ENCODE measurements at regions not wholly inside any gene's neighbourhood (a gene's known extent, or its start where the extent isn't known, plus 50 kb on each side); places are given as distances from the start of the nearest gene placed in this dataset.

DNA sequence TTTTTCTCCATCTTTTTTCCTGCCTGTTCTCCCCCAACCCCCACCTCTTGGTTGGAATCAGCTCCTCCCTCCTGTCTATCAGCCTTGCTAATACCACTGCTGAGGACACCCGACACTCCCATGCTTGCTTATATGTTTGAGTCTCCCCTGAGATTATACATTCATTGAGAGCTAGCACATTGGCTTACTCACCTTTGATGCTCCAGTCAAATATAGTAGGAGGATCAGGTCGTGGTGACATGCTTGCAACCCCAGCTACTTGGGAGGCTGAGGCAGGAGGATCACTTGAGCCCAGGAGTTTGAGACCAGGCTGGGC, 91.5 kb upstream of the CCBE1 start:
- Mint-ChIP-seq H3K4me1 (no peaks in the 10 kb centered on the region), H3K27me3 (peaks cover 5% of the 10 kb centered on the region), H3K9me3 (no peaks in the 10 kb centered on the region), H3K27ac (no peak overlapping the region), H3K4me3 (no peak overlapping the region), H3K36me3 (no peaks in the 10 kb centered on the region)
- no peak for DNase-seq
- no peak for ATAC-seq (ENCODE audit: low read depth)
- POLR2A ChIA-PET = no interaction called here

DNA sequence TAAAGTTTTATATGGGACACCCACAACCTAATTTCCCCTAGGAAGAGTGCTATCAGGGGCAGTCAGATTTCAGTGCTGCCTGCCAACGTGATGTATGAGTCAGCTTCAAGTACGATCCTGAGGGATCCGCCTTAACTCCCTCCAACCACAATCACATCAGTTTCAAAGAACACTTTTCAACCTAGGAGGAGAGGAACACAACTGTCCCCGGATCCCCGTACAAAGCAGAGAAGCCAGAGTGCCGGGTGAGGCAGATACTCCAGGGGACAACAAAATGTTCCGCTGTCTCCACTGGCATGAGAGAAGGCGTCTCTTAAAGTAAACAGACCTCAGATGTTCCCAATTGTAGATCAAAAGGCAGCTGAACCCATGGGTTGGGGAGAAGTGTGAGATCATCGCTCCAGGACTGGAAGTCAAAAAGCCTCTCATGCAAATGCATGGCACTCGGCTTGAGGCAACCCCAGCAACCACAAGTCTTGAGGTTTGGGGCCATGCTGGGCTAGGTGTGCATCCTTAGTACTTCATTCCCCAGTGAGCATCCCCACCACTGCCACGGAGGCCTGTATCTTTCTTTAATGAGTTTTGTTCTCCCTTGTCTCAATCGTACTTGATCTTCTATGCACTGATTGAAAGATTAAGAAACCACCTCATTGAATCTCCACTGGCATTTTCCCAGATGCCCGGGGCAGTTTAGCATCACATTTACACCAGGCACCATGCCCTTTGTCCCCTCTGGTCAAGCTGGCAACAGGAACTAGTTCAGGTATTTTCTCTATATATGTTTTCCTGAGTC, 91.0 kb upstream of the CCBE1 start:
- POLR2A ChIA-PET = no interaction called here
- Mint-ChIP-seq H3K4me1 (no peaks in the 10 kb centered on the region), H3K27ac (no peak overlapping the region), H3K4me3 (no peak overlapping the region), H3K27me3 (peaks cover 5% of the 10 kb centered on the region), H3K36me3 (no peaks in the 10 kb centered on the region), H3K9me3 (no peaks in the 10 kb centered on the region)
- no peak for ATAC-seq (ENCODE audit: low read depth)
- DNase-seq = no peak

DNA sequence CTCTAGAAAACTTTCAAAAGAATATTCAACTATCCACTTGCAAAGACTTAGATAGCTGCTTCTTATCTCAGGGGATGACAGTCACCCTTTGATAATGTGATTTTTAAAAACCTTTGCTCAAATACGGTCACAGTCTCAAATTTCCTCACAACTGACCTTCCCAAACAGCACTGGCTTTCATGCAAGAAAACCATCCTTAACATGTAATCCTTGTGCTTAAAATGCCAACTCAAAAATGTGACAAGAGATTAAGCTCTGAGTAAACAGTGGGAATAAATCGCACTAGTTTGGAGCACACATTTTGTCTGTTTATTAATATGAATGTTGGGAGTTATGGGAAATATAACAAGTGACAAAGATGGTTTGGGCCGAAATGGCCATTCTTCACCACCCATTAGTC, 87.5 kb upstream of the CCBE1 start:
- DNase-seq (no peak), ATAC-seq (ENCODE audit: low read depth) (no peak)
- peaks cover 5% of the 10 kb centered on the region for H3K27me3 Mint-ChIP-seq
- H3K27ac Mint-ChIP-seq = no peak overlapping the region
- H3K4me1 Mint-ChIP-seq = no peaks in the 10 kb centered on the region
- POLR2A ChIA-PET = no interaction called here
- H3K36me3 Mint-ChIP-seq = no peaks in the 10 kb centered on the region
- no peak overlapping the region for H3K4me3 Mint-ChIP-seq
- no peaks in the 10 kb centered on the region for H3K9me3 Mint-ChIP-seq

DNA sequence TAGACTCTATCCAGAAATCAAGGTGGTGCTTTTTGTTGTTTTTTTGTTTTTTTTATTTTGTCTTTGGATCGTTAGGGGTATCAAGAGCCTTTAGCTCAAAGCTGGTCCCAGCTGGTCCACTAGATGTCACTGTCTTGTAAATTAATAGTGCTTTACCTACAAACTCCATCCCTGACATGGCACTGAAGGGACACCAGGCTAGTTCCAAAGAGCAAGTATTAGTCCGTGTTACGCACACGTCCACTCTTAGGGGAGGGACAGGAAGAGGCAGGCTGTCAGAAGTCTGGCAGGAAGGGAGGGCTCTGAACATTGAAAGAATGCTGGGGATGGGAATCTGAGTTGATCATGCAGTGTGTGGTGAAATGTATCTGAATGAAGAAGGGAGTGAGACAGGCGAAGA, 85.9 kb upstream of the CCBE1 start:
- Mint-ChIP-seq H3K36me3 (no peaks in the 10 kb centered on the region), H3K4me3 (no peak overlapping the region), H3K27ac (no peak overlapping the region), H3K9me3 (no peaks in the 10 kb centered on the region), H3K4me1 (no peaks in the 10 kb centered on the region), H3K27me3 (peaks cover 5% of the 10 kb centered on the region)
- POLR2A ChIA-PET = no interaction called here
- ATAC-seq (ENCODE audit: low read depth) (no peak), DNase-seq (no peak)

DNA sequence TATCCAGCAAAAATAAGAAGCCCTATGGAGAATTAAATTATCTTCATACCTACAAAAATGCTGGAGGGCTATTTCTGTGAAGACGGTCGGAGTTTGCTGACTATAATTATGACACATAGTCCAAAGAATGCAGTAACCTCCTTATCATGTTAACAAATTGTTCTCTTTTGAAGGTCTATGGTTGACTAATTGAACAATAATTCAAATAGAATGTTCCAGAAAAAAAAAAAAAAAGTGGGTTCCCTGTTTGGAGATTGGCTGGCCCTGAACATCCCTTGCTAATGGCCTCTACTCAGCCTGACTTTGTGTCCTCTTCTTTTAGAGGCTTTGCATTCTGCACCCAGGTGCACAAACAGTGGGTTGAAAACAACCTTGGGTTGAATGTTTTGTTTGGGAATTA, 82.8 kb upstream of the CCBE1 start:
- no peak for ATAC-seq (ENCODE audit: low read depth)
- Mint-ChIP-seq H3K36me3 (no peaks in the 10 kb centered on the region), H3K4me3 (no peak overlapping the region), H3K27me3 (no peaks in the 10 kb centered on the region), H3K9me3 (no peaks in the 10 kb centered on the region), H3K27ac (no peak overlapping the region), H3K4me1 (no peaks in the 10 kb centered on the region)
- POLR2A ChIA-PET = no interaction called here
- no peak for DNase-seq

DNA sequence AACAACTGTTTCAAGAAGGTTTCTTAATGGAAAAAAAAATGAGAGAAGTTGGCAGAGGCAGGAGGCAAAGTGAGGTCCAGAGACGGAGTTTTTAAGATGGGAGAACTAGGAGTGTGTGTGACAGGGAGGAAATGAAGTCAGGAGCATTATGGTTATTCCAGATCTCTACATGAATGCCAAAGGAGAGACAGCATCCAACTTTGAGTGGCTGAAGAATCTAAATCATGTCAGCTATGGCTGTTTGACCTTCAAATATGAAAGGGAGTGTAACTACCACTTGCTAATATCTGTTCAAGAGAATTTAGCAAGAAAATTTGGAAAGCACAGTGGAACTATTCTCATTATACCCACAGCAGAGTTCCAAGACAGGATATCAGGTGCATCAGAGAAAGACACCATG, 81.2 kb upstream of the CCBE1 start:
- no peak overlapping the region for H3K4me3 Mint-ChIP-seq
- no peaks in the 10 kb centered on the region for H3K4me1 Mint-ChIP-seq
- DNase-seq = no peak
- POLR2A ChIA-PET = no interaction called here
- H3K27me3 Mint-ChIP-seq = peaks cover 4% of the 10 kb centered on the region
- no peaks in the 10 kb centered on the region for H3K36me3 Mint-ChIP-seq
- H3K9me3 Mint-ChIP-seq = no peaks in the 10 kb centered on the region
- no peak overlapping the region for H3K27ac Mint-ChIP-seq
- no peak for ATAC-seq (ENCODE audit: low read depth)

DNA sequence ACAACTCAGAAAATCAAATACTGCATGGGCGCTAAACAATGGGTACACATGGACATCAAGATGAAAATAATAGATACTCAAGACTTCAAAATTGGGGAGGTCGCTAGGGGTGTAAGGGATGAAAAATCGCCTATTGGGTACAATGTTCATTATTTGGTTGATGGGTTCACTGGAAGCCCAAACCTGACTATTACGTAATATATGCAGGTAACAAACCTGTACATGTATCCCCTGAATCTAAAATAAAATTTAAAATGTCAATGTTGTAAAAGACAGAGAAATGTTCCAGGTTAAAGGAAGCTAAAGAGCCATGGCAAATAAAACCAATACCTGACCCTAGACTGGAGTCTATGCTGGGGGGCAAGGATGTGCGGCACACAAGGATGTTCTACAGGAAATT, 80.4 kb upstream of the CCBE1 start:
- Mint-ChIP-seq H3K27me3 (peaks cover 4% of the 10 kb centered on the region), H3K4me3 (no peak overlapping the region), H3K36me3 (no peaks in the 10 kb centered on the region), H3K4me1 (no peaks in the 10 kb centered on the region), H3K9me3 (no peaks in the 10 kb centered on the region), H3K27ac (no peak overlapping the region)
- POLR2A ChIA-PET = no interaction called here
- DNase-seq = no peak
- no peak for ATAC-seq (ENCODE audit: low read depth)

DNA sequence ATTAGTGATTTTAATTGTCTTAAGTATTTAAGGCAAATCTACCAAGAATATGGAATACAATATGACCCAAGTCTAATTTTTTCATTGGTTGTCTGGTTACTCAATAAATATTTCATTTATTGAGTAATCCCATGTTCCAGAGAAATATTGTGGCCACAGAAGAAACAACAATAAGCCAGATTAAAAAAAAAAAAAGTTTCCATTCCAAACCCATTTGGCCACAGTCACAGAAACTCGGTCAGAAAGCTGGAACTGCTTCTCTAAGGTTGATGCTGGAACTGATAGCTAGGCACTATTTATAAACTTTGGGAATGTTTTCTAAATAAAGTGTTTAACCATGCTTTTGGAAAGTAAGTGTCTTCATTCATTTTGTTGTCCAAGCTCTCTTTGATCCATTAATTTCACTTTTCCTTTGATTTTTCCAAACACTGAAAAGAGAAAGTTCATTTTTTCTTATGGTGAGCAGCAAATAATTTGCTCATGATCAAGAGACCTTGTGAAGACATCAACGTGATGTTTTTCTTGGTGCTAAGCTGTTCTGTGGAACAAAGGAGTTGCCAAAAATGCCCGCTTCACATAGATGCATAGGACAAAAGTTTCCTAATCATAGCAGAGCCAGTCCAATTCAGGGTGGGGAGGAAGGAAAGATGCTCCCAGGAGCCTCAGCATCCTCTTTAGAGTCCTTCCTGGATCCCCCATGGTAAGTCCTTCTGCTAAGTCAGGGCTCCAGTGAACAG, 72.1 kb upstream of the CCBE1 start:
- Mint-ChIP-seq H3K27ac (no peak overlapping the region), H3K9me3 (no peaks in the 10 kb centered on the region), H3K4me1 (no peaks in the 10 kb centered on the region), H3K27me3 (peaks cover 6% of the 10 kb centered on the region), H3K4me3 (no peak overlapping the region), H3K36me3 (no peaks in the 10 kb centered on the region)
- POLR2A ChIA-PET = interaction anchor here (0.5 kb wide), 1 partner anchor 47 kb away, joined by 3 read pairs; no protein-coding TSS in a partner anchor
- DNase-seq (no peak), ATAC-seq (ENCODE audit: low read depth) (no peak)

DNA sequence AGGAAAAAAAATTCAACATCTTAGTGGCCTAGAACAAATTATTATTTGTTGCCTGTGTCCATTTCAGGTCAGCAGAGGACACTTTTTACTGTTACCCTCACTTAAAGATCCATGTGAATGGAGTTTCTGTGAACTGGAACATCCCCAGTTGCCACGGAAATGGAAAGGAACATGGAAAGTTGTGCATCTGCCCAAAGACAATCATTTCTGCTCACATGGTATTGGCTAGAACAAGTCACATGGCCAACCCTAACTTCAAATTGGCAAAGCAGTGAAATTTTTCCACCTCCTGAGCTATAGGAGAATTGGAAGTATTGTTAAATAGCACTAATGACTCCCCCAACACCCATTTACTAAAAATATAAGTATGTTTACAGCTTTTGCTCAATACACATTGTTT, 71.2 kb upstream of the CCBE1 start:
- H3K4me3 Mint-ChIP-seq = no peak overlapping the region
- POLR2A ChIA-PET = no interaction called here
- no peak overlapping the region for H3K27ac Mint-ChIP-seq

DNA sequence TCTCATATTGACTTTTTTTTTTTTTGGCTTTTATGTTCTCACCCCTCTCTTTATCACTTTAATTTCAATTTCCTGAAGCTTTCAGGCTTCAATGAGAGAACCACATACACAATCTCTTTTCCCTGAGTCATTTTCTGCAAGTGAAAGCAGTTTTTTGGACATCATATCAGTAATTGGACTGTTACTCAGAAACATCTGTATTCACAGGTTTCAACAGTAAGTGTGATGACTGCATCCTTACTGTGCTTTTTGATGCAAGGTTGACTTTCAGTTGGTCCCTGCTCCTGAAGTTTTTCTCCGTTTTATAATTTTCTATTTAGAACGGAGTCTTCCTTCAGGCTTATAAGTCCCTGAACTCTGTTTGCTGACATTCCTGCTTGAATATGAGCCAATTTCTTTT, 70.5 kb upstream of the CCBE1 start:
- Mint-ChIP-seq H3K9me3 (no peaks in the 10 kb centered on the region), H3K27ac (no peak overlapping the region), H3K4me3 (no peak overlapping the region), H3K27me3 (peaks cover 2% of the 10 kb centered on the region), H3K4me1 (no peaks in the 10 kb centered on the region), H3K36me3 (no peaks in the 10 kb centered on the region)
- POLR2A ChIA-PET = no interaction called here
- ATAC-seq (ENCODE audit: low read depth) (no peak), DNase-seq (no peak)

More for the DNA sequence above, 71.2 kb upstream of the CCBE1 start:
- no peaks in the 10 kb centered on the region for H3K4me1 Mint-ChIP-seq
- H3K27me3 Mint-ChIP-seq = peaks cover 2% of the 10 kb centered on the region
- no peaks in the 10 kb centered on the region for H3K9me3 Mint-ChIP-seq
- DNase-seq = no peak
- H3K36me3 Mint-ChIP-seq = no peaks in the 10 kb centered on the region
- no peak for ATAC-seq (ENCODE audit: low read depth)

DNA sequence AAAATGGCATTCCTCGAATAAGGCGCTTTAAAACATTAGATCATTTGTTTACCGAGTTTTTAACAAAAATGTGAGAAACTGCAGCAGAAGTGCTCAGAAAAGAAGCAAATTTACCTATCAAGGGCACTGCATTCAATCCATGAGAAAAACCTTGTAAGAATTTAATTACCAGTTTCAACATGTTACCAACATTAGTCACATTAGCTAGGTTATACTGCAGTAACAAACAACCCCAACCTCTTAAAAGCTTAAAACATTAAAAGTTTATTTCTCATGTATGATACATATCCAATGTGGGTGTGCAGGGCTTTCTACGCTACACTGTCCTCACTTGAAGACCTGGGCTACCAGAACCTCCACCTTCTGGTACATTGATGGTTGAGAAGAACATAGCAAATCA, 68.1 kb upstream of the CCBE1 start:
- H3K9me3 Mint-ChIP-seq = no peaks in the 10 kb centered on the region
- no peaks in the 10 kb centered on the region for H3K36me3 Mint-ChIP-seq
- no peak for ATAC-seq (ENCODE audit: low read depth)
- no peak overlapping the region for H3K27ac Mint-ChIP-seq
- POLR2A ChIA-PET = no interaction called here
- peaks cover 2% of the 10 kb centered on the region for H3K27me3 Mint-ChIP-seq
- DNase-seq = no peak
- H3K4me1 Mint-ChIP-seq = no peaks in the 10 kb centered on the region
- H3K4me3 Mint-ChIP-seq = no peak overlapping the region

DNA sequence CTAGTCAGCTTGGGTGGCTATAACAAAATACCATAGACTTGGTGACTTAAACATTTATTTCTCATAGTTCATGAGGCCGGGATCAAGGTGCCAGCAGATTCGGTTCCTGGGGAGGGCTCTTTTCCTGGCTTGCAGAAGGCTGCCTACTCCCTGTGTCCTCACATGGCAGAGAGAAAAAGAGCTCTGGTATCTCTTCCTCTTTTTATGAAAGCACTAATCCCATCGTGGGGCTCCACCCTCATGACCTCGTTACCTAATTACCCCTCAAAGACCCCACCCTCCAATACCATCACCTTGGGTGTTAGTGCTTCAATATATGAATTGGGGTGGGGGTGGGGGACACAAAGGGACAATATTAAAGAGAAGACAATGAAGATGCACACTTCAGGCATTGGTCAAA, 67.1 kb upstream of the CCBE1 start:
- Mint-ChIP-seq H3K27me3 (peaks cover 2% of the 10 kb centered on the region), H3K36me3 (no peaks in the 10 kb centered on the region), H3K4me1 (no peaks in the 10 kb centered on the region), H3K4me3 (no peak overlapping the region), H3K9me3 (no peaks in the 10 kb centered on the region), H3K27ac (no peak overlapping the region)
- ATAC-seq (ENCODE audit: low read depth) (no peak), DNase-seq (no peak)
- POLR2A ChIA-PET = no interaction called here

DNA sequence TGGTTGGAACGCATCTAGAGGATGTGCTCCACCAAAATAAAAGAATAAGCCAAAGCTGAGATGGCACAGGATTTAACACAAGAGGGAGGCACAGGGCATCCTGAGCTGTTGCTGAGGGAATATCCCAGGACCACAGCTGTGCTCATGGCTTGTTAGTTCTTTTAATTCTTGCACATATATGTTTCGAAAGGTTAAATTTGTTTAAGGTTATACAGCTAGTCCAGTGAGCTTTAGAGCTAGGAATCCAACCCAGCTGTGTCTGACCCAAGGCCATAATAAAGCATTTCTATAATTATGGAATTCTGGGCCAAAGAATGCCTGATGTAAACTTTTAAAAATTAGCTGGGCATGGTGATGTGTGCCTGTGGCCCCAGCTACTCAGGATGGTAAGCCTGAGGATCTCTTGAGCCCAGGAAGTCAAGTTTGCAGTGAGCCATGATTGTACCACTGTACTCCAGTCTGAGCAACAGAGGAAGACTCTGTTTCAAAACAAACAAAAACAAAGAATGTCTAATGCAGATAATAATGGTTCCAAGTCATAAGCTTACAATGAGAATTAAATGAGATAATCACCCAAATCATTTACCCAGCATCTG, 66.4 kb upstream of the CCBE1 start:
- DNase-seq = no peak
- no peak overlapping the region for H3K27ac Mint-ChIP-seq
- H3K36me3 Mint-ChIP-seq = no peaks in the 10 kb centered on the region
- no peaks in the 10 kb centered on the region for H3K4me1 Mint-ChIP-seq
- no peaks in the 10 kb centered on the region for H3K9me3 Mint-ChIP-seq
- peaks cover 1% of the 10 kb centered on the region for H3K27me3 Mint-ChIP-seq
- POLR2A ChIA-PET = no interaction called here
- no peak for ATAC-seq (ENCODE audit: low read depth)
- H3K4me3 Mint-ChIP-seq = no peak overlapping the region

All from activated naive CD8-positive, alpha-beta T cell treated with anti-CD3 and anti-CD28 coated beads, Interleukin-2, amount 10 ng/mL, durations not matched to agents 7 days and 5 days (primary cell).